ENCODE measurements at regions not wholly inside any gene's neighbourhood (a gene's known extent, or its start where the extent isn't known, plus 50 kb on each side); places are given as distances from the start of the nearest gene placed in this dataset.
"Not testable (repeated sequence)": the region's sequence is repeated elsewhere in the genome, so short reads cannot be mapped to it uniquely, and the experiment has no call there.

DNA sequence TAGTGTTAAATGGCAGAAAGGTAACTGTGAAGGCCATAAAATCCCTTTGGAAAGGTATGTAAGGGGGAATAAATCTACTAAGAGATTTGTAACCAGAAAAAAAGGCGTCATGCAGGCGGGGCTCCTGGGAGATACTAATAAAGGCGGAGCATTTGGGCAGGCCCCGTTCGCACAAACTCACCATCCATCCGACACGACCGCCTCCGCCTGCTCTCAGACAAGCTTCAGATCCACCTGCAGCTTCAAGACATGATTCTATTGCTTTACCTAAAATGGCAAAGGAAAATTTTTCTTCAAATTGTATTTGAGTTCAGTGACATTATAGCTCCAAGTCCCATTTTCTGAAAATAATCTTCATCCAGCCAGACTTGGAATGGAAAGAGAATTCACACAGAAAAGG is 162.9 kb upstream of the SPATA31A3 start:
- POLR2A ChIA-PET: not testable (repeated sequence)

DNA sequence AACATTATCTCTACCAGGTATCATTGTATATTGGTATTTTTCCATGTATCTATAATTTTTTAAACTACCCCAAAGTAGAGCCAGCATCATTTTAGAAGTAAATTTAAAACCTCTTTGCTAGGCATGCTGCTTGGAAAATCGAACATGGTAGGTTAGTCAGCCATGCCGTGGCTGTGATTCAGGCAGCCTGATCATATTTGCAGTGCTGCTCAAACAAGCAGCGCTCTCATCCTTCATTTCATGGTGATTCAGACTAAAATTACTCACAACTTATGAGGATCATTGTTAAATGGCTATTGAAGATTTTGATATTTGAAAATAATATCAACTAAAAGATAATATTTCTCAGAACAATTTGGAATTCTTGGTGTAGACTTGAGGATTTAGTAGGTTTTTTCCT is 161.2 kb upstream of the SPATA31A3 start:
- POLR2A ChIA-PET; DNase-seq (ENCODE audit: low read depth, low spot score); H3K4me3 ChIP-seq (ENCODE audit: low read depth, low read length); CTCF ChIA-PET; H3K9me3 ChIP-seq (ENCODE audit: control insufficient read depth, insufficient read depth, low read length); H3K27me3 ChIP-seq (ENCODE audit: control insufficient read depth, insufficient read depth, low read length); H3K27ac ChIP-seq (ENCODE audit: low read depth, low read length): not testable (repeated sequence)

More for the DNA sequence above, 162.9 kb upstream of the SPATA31A3 start:
- DNase-seq (ENCODE audit: low read depth, low spot score); H3K4me3 ChIP-seq (ENCODE audit: low read depth, low read length); H3K27ac ChIP-seq (ENCODE audit: low read depth, low read length); H3K27me3 ChIP-seq (ENCODE audit: control insufficient read depth, insufficient read depth, low read length); H3K9me3 ChIP-seq (ENCODE audit: control insufficient read depth, insufficient read depth, low read length); CTCF ChIA-PET: not testable (repeated sequence)

DNA sequence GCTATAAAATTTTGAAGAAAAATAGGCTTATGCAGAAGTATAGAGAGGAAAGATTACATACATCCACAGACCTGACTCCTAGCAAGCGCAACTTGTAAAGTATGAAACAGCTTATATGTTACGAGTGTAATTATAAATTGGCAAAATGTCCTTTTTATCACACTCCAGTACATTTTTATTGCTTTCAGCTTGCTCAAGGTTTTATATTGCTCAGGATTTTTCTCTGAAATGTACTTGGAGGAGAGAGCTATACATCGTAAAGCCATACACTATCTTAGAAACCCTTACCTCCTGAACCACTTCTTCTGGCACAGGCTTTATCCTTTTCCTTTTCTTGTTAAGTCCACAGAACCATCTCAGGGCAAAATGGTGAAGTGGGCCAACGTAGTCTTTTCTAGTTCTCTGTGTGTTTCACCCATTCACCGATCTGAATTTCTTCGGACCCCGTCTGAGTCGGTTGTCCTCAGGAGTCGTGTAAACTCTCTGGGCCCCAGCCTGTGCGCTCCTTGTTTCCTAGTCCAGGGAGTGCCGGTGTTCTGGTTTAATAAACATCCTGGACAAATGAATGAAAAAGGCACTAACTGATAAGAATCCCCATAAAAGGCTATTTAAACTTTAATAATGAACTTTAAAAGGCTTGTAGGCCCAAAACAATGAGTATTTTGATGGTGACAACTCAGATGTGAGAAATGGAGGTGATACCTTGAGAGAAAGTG is 150.2 kb upstream of the SPATA31A3 start:
- DNase-seq (ENCODE audit: low read depth, low spot score); H3K27me3 ChIP-seq (ENCODE audit: control insufficient read depth, insufficient read depth, low read length); POLR2A ChIA-PET; H3K9me3 ChIP-seq (ENCODE audit: control insufficient read depth, insufficient read depth, low read length); CTCF ChIA-PET; H3K27ac ChIP-seq (ENCODE audit: low read depth, low read length); H3K4me3 ChIP-seq (ENCODE audit: low read depth, low read length): not testable (repeated sequence)

DNA sequence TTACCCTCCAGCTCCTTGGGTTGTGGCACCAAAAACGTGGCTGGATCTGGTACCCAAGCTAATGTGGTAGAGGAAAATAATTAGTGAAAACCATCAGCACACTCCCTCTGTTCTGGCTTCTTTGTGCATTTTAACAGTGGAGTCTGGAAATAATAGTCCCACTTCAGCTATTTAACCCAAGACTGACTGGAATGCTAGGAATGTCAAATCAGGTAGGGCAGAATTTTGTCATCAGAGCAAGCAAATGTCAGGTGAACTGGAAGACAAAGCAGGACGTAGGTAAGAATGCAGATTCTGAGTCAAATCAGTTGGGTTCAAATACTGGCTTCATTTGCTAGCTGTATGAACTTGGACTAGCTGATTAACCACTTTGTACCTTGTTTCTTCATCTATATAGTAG is 144.0 kb upstream of the SPATA31A3 start:
- H3K4me3 ChIP-seq (ENCODE audit: low read depth, low read length); H3K9me3 ChIP-seq (ENCODE audit: control insufficient read depth, insufficient read depth, low read length); POLR2A ChIA-PET; H3K27me3 ChIP-seq (ENCODE audit: control insufficient read depth, insufficient read depth, low read length); H3K27ac ChIP-seq (ENCODE audit: low read depth, low read length); CTCF ChIA-PET; DNase-seq (ENCODE audit: low read depth, low spot score): not testable (repeated sequence)

DNA sequence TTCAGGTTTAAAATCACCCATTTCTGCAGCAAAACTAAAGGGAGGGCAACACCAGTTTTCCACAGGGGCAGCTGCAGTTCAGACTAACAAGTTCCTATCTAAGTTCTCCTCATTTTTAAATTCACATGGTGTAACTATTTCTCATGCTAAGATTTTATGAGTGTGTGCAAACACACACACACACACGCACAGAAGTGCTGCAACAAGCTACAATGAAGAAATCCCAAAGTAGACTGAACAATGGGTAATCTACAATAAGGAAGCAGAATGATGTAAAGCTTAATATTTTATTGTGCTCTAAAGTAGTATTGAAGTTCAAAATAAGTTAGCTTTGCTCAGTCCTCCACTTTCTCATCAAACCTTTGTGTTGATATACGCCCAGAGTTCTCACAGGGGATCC is 140.8 kb upstream of the SPATA31A3 start:
- CTCF ChIA-PET; POLR2A ChIA-PET; DNase-seq (ENCODE audit: low read depth, low spot score): not testable (repeated sequence)

DNA sequence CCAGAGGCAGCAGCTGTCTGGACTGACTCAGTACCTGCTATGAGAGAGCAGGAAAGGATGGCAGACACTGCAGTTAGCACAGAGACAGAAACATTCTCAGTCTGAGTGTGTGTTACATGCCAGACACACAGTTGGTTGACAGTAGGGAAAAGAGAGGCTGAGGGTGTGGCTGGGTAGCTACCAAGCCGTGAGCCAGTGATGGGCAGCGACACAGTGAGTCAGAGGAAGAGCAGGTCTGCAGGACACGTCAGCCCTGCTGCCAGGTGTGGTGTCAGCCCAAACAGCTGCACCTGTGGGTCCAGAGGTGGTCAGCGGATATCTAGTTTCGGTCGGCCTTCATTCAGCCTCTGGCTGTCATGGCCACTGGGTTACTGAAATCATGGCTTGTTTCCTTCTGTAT is 124.4 kb upstream of the SPATA31A3 start:
- DNase-seq (ENCODE audit: low read depth, low spot score); CTCF ChIA-PET: not testable (repeated sequence)

More for the DNA sequence above, 140.8 kb upstream of the SPATA31A3 start:
- H3K9me3 ChIP-seq (ENCODE audit: control insufficient read depth, insufficient read depth, low read length); H3K4me3 ChIP-seq (ENCODE audit: low read depth, low read length); H3K27me3 ChIP-seq (ENCODE audit: control insufficient read depth, insufficient read depth, low read length); H3K27ac ChIP-seq (ENCODE audit: low read depth, low read length): not testable (repeated sequence)

DNA sequence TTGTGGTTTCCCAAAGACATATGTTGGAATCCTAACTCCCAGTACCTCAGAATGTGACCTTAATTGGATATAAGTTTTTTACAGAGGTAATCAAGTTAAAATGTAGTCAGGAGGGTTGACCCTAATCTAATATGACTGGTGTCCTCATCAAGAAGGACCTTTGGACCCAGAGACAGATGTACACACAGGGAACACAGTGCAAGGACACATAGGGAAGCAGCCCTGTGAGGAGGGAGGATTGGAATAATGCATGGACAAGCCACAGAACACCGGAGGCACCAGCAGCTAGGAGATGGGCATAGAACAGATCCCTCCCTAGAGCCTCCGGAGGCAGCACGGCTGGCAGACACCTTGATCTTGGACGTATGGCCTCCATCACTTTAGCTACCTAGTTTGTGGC is 119.8 kb upstream of the SPATA31A3 start:
- DNase-seq (ENCODE audit: low read depth, low spot score); H3K4me3 ChIP-seq (ENCODE audit: low read depth, low read length); H3K9me3 ChIP-seq (ENCODE audit: control insufficient read depth, insufficient read depth, low read length); POLR2A ChIA-PET; CTCF ChIA-PET; H3K27me3 ChIP-seq (ENCODE audit: control insufficient read depth, insufficient read depth, low read length); H3K27ac ChIP-seq (ENCODE audit: low read depth, low read length): not testable (repeated sequence)

More for the DNA sequence above, 124.4 kb upstream of the SPATA31A3 start:
- H3K4me3 ChIP-seq (ENCODE audit: low read depth, low read length); H3K9me3 ChIP-seq (ENCODE audit: control insufficient read depth, insufficient read depth, low read length); H3K27ac ChIP-seq (ENCODE audit: low read depth, low read length); POLR2A ChIA-PET; H3K27me3 ChIP-seq (ENCODE audit: control insufficient read depth, insufficient read depth, low read length): not testable (repeated sequence)

DNA sequence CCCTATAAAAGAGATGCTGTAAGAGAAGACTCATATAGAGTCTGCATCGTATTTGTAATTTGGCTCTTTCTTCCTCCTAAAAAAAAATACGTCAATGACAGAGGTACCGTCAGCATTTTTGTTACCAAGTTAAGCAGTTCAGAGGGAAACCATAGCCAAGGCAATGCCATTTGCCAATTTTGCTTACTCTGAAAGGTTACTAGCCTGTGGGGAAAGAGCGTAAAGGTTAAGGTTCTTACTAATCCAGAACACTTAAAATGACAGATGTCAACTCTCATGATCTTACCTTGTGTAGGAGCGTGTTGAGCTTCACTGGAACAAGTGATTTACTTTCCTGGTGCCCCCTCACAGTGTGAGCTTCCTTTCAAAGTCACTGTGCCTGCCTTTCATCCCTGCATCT is 119.4 kb upstream of the SPATA31A3 start:
- POLR2A ChIA-PET: not testable (repeated sequence)

DNA sequence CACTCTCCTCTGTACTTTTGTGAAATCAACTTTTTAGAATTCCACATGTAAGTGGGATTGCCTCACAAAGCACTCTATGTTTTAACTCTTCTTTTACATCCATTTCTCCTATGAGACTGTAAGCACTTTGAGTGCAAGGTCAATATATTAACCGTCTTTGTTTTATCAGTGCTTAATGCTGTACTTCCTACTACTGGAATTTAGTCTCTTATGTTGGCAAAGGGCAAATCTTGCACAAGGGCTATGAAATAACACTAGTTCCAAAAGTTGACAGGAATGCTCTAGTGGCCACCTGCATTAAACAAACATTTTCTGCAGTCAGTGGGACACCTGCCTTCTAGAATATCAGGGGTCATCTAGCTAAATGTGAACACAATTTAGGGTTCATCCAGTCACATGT is 117.5 kb upstream of the SPATA31A3 start:
- DNase-seq (ENCODE audit: low read depth, low spot score); H3K4me3 ChIP-seq (ENCODE audit: low read depth, low read length); CTCF ChIA-PET; H3K27ac ChIP-seq (ENCODE audit: low read depth, low read length); POLR2A ChIA-PET; H3K27me3 ChIP-seq (ENCODE audit: control insufficient read depth, insufficient read depth, low read length); H3K9me3 ChIP-seq (ENCODE audit: control insufficient read depth, insufficient read depth, low read length): not testable (repeated sequence)

More for the DNA sequence above, 119.4 kb upstream of the SPATA31A3 start:
- DNase-seq (ENCODE audit: low read depth, low spot score); H3K4me3 ChIP-seq (ENCODE audit: low read depth, low read length); CTCF ChIA-PET; H3K9me3 ChIP-seq (ENCODE audit: control insufficient read depth, insufficient read depth, low read length); H3K27me3 ChIP-seq (ENCODE audit: control insufficient read depth, insufficient read depth, low read length); H3K27ac ChIP-seq (ENCODE audit: low read depth, low read length): not testable (repeated sequence)

DNA sequence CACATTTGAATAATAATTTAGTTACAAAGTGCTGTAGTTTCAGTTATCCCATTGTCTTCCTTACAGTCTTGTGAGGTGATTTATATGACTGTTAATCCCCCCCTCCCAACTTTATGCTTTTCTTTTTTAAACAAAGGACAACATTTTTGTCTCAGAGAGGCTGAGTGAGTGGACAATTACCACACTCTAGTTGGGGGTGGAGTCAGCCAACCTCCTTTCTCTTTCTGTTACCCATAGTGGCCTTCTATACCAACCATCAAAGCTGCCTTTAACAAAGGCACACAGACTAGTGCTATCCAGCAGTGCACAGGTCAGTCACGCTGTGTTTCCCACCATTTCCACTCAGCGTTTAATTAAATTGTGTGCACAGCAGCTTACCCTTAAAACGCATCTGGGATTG is 114.3 kb upstream of the SPATA31A3 start:
- DNase-seq (ENCODE audit: low read depth, low spot score); H3K9me3 ChIP-seq (ENCODE audit: control insufficient read depth, insufficient read depth, low read length); H3K4me3 ChIP-seq (ENCODE audit: low read depth, low read length); H3K27me3 ChIP-seq (ENCODE audit: control insufficient read depth, insufficient read depth, low read length); POLR2A ChIA-PET; CTCF ChIA-PET; H3K27ac ChIP-seq (ENCODE audit: low read depth, low read length): not testable (repeated sequence)

DNA sequence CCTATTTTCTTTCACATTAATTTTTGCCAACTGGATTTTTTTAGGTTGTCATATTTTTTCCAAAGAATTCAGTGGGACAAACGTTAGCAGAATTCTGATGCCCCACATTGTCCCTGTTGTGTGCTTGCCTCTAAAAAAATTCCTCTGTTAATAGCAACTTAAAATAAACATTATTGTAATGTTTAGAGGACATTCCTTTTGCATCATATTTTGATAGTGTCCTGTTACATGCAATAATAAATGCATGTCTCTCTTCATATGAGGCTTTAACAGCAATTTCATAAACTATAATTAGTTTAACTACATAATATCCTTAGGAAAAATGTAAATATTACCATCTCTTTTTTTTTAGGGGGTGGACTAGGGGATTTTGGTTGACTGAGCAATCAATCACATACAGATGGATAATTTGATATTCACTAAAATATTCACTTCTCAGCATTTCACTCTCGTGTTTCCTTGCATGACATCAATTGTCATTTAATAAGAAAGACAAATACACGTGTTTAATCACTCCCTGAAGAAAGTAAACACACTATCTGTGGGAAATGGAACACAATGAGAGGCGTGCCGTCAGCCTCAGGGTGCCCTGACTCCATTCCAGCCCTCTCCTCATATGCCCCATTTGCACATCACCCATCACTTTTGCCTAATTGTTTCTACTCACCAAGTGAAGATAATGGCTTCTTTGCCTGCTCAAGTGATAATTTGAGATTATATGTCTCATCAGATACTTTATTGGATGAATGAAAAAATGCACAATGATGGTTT is 110.3 kb upstream of the SPATA31A3 start:
- H3K27ac ChIP-seq (ENCODE audit: low read depth, low read length); H3K4me3 ChIP-seq (ENCODE audit: low read depth, low read length); POLR2A ChIA-PET; CTCF ChIA-PET; DNase-seq (ENCODE audit: low read depth, low spot score); H3K9me3 ChIP-seq (ENCODE audit: control insufficient read depth, insufficient read depth, low read length); H3K27me3 ChIP-seq (ENCODE audit: control insufficient read depth, insufficient read depth, low read length): not testable (repeated sequence)

DNA sequence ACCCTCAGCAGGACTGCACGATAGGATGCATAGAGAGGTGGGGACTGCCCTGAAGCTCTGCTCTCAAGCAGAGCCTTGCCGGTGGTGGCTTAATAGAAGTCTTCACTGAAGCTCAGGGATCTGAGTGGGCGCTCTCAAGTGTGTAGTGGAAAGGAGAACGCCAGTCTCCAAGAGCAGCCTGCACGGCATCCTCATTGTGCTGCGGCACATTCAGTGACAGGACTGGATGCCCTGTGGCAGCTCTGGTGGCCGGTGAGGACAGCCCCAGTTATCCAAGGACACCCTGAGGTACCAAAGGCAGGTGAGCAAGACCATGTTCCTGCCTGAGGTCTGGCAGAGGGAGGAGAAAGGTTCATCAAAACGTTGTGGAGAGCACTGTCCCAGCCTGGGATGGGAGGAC is 98.8 kb upstream of the SPATA31A3 start:
- H3K9me3 ChIP-seq (ENCODE audit: control insufficient read depth, insufficient read depth, low read length); POLR2A ChIA-PET; H3K27ac ChIP-seq (ENCODE audit: low read depth, low read length); H3K4me3 ChIP-seq (ENCODE audit: low read depth, low read length); DNase-seq (ENCODE audit: low read depth, low spot score); H3K27me3 ChIP-seq (ENCODE audit: control insufficient read depth, insufficient read depth, low read length); CTCF ChIA-PET: not testable (repeated sequence)
